AG09319 (cell line): ENCODE measurements at regions not wholly inside any gene's neighbourhood (a gene's known extent, or its start where the extent isn't known, plus 50 kb on each side); places are given as distances from the start of the nearest gene placed in this dataset.

Experiments
- DNase-seq: peaks from one replicate; pipeline ENCODE4 v3.0.0-alpha.2; 2010; ENCODE audit warnings: low read depth; ENCODE audit errors: extremely low read depth
- TF ChIP-seq, protein P1 (sequence below): IDR thresholded peaks from 2 replicates; pipeline ENCODE4 v1.5.1; 2011; ENCODE audit warnings: low read depth, mild to moderate bottlenecking, inconsistent platforms, low read length, moderate library complexity

DNA sequence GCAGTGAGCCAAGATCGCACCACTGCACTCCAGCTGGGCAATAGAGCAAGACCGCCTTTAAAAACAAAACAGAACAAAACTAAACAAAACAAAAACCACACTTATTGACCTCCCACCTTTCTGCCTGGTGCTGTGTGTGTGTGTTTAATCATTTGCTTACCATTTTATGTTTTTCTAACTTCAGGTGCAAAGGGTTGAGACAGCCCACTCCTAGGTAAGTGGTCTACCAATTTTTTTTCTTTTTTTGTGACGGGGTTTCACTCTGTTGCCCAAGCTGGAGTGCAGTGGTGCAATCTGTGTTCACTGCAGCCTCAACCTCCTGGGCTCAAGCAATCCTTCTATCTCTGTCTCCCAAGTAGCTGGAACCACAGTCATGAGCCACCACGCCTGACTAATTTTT lies 65.8 kb downstream of the SALL1 start:
- no peak for DNase-seq
- TF ChIP-seq, protein P1, sequence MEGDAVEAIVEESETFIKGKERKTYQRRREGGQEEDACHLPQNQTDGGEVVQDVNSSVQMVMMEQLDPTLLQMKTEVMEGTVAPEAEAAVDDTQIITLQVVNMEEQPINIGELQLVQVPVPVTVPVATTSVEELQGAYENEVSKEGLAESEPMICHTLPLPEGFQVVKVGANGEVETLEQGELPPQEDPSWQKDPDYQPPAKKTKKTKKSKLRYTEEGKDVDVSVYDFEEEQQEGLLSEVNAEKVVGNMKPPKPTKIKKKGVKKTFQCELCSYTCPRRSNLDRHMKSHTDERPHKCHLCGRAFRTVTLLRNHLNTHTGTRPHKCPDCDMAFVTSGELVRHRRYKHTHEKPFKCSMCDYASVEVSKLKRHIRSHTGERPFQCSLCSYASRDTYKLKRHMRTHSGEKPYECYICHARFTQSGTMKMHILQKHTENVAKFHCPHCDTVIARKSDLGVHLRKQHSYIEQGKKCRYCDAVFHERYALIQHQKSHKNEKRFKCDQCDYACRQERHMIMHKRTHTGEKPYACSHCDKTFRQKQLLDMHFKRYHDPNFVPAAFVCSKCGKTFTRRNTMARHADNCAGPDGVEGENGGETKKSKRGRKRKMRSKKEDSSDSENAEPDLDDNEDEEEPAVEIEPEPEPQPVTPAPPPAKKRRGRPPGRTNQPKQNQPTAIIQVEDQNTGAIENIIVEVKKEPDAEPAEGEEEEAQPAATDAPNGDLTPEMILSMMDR = no peak

DNA sequence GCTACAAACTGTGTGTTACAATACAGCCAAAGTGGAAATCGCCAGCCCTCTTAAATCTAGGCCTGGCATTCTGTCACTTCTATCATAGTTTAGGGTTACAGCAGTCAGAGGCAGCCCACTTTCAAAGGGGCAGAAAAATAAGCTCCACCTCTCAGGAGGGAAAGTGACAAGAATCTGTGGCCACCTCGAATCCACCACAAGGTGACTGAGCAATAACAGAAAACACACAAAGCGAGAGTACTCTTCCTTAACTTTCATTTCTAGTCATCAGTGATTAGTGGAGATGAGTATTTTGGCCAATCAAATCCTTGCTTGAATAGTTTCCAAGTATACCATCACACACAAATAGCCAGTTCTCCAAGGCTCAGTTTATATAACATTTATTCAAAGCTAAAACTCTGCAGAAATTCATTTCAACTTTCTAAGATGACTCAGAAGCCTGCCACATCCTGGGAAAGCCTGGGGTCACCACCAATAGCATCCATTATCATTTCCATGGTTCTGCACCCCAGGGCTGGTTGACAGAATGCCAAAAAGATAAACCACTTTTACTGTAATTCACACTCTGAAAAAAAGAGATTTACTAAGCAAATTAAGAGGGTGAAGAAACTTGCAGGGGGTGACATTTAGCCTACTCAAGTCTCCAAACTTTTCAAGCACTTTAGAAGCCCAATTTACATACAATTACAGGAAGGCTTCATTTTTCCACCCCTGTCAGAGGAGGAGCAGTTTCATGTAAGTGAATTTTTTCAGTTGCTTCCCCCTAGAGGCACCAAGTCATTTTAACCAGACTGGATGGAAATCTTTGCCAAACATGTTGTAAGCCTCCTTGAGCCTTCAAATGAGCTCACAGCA lies 66.8 kb downstream of the SALL1 start:
- DNase-seq = no peak
- TF ChIP-seq, protein P1 = no peak

DNA sequence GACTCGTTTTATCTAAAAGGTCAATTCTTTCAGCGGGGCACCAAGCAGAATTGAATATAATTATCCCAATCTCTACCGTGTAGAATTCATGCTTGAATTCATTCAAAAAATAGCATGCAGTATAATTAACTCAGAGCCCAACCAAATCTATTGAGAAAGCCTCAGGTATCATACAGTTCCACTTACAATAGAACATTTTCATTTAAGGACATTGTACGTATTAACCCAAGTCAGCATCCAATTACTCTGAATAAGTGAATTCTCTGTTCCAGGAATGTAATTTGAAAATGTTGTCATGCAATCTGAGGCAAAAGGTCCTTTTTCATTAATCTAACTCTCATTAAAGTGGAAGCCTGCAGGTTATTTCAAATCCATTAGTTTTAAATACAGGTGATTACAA lies 78.5 kb downstream of the SALL1 start:
- DNase-seq = no peak

DNA sequence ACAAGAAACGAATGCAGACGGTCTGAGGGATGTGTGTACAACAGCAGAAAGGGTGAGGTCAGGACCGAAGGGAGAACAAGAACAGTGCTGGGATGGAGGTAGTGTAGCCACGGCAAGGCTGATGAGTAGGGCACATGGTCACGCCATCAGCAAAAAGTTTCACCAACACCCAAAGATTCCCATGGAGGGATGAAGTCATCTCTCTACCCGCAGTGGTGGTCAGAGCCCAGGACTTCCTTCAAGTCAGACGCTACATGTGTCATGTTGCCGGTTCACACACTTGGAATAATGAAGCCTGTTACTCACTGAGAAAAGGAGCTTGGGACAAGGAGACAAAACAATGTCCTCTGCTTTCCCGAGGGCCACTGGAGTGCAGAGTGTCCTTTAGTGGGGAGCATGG lies 79.7 kb downstream of the SALL1 start:
- TF ChIP-seq, protein P1 = no peak
- DNase-seq = no peak

More for the DNA sequence above, 78.5 kb downstream of the SALL1 start:
- TF ChIP-seq, protein P1 = no peak

DNA sequence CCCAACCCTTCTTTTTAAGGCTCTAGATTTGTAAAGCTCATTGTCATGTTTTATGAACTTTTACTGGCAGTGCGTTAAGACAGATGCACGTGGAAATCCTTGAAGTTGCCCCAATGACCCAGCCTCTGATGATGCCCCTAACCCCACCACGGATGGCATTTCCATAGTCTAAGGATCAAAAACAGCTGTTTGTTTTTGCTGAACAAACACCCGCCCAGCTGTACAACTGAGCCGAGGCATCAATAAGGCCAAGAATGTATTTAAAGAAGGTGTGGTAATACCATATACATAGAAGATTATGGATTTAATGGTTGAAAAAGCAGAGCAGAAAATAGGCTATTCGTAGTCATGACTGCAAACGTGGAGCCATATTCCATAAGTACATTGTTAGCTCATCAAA lies 83.7 kb downstream of the SALL1 start:
- TF ChIP-seq, protein P1 = no peak
- DNase-seq = no peak

DNA sequence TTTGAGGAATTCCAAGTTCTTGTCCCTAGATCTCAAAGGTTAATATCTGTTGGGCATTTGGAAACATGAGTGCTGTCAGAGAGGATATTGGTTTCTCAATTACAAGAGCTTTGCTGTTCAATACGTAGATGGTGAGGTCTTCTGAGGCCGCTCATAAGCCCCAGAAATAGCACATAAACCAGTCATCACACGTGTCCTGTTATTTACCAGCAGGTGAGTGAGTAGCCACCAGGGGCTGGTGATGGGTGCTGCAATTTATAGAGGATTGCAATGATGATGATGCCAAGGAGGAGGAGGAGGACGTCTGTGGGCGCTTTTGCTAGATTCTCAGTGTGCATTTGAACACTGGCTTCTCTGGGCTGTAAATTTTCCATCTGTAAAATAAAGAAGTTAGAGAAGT lies 89.0 kb downstream of the SALL1 start:
- TF ChIP-seq, protein P1 = no peak
- DNase-seq = no peak

DNA sequence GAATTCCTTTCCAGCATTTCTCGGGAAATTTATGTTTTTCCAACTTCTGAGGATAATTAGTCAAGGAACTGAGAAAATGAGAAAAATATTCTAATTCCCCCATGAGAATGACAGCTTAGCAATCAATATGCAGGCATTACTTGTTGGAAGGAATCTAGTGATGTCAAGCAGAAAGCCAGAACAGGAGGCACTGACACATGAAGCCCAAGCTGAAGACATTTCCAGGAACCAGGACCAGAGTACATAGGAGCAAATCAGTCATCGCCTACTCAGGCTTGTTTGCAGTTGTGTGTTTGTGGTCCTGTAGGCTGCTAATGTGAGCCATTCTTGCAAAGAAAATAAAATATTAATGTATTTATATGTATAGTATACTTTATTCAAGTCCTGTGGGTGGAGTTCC lies 89.7 kb downstream of the SALL1 start:
- no peak for DNase-seq
- TF ChIP-seq, protein P1 = no peak
